ENCODE measurements at regions not wholly inside any gene's neighbourhood (a gene's known extent, or its start where the extent isn't known, plus 50 kb on each side); places are given as distances from the start of the nearest gene placed in this dataset.

- TF ChIP-seq NFE2L2 (conservative IDR thresholded peaks at IDR 0.05; ENCODE audit: low read length) (no peak), BHLHE40 (IDR thresholded peaks at IDR 0.05; ENCODE audit: low read depth, low read length) (no peak), FOSB (CRISPR knock-in tag; IDR thresholded peaks at IDR 0.05) (no peak), TP53 (CRISPR knock-in tag; IDR thresholded peaks at IDR 0.05) (0 out of 2 replicates have a peak, but pooled peaks have one; percentile 80), SMC3 (IDR thresholded peaks at IDR 0.05) (no peak), SREBF2 (IDR thresholded peaks at IDR 0.05) (no peak), EHMT2 (IDR thresholded peaks at IDR 0.05; ENCODE audit: low read depth) (peak; percentile 71; the same call in 1 of the 2 replicates), CHD2 (IDR thresholded peaks at IDR 0.05; ENCODE audit: low read length, partially characterized antibody) (no peak), JUN (IDR thresholded peaks at IDR 0.05) (no peak), ESRRA (IDR thresholded peaks at IDR 0.05; ENCODE audit: borderline replicate concordance, low read length) (no peak), KDM1A (IDR thresholded peaks at IDR 0.05; ENCODE audit: low read depth) (no peak), HEYL (CRISPR knock-in tag; IDR thresholded peaks at IDR 0.05) (no peak), RFX5 (IDR thresholded peaks at IDR 0.05) (no peak)
- TF ChIP-seq, protein P1, sequence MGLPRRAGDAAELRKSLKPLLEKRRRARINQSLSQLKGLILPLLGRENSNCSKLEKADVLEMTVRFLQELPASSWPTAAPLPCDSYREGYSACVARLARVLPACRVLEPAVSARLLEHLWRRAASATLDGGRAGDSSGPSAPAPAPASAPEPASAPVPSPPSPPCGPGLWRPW (IDR thresholded peaks at IDR 0.05): no peak
- TF ChIP-seq, protein P2, sequence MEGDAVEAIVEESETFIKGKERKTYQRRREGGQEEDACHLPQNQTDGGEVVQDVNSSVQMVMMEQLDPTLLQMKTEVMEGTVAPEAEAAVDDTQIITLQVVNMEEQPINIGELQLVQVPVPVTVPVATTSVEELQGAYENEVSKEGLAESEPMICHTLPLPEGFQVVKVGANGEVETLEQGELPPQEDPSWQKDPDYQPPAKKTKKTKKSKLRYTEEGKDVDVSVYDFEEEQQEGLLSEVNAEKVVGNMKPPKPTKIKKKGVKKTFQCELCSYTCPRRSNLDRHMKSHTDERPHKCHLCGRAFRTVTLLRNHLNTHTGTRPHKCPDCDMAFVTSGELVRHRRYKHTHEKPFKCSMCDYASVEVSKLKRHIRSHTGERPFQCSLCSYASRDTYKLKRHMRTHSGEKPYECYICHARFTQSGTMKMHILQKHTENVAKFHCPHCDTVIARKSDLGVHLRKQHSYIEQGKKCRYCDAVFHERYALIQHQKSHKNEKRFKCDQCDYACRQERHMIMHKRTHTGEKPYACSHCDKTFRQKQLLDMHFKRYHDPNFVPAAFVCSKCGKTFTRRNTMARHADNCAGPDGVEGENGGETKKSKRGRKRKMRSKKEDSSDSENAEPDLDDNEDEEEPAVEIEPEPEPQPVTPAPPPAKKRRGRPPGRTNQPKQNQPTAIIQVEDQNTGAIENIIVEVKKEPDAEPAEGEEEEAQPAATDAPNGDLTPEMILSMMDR (IDR thresholded peaks at IDR 0.05): no peak
- TF ChIP-seq, protein P3, sequence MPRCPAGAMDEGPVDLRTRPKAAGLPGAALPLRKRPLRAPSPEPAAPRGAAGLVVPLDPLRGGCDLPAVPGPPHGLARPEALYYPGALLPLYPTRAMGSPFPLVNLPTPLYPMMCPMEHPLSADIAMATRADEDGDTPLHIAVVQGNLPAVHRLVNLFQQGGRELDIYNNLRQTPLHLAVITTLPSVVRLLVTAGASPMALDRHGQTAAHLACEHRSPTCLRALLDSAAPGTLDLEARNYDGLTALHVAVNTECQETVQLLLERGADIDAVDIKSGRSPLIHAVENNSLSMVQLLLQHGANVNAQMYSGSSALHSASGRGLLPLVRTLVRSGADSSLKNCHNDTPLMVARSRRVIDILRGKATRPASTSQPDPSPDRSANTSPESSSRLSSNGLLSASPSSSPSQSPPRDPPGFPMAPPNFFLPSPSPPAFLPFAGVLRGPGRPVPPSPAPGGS (IDR thresholded peaks at IDR 0.05): no peak
Observed at GRCh38 chr17:77087650-77088454, 52.9 kb upstream of the SEC14L1 start (continued).

DNA sequence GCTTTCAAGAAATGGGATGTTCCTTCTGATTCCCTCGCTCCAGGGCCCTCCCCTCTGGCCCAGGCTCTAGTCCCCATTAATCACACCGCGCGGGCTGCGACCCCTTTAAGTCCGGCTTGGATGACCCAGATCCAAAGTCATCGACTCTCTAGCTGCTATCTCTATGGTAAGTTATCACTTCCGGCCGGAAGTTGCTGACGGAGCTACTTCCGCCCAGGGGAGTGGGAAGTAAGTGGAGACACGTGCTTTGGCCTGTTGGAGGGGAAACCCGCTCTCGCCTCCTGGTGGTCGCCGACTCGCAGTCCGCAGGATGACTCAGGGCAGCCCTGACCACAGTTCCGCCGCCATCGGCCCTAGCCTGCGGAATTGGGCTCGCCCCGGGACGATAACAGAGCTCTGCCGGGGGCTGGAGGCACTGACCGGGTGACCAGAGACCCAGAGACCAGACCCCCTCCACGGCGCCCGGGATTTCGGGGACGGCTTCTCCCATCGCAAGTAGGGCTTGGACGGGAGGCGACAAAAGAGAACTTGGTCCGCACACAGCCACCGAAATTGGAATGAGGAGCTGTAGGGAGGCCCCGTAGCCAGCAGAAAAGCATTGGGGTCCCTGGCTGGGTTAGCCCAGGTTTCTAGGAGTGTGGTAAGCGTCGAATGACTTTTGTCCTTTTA lies 52.2 kb upstream of the SEC14L1 start:
- Histone ChIP-seq H3K4me2 (peak overlapping the region; percentile 73), H3K27ac (peak overlapping the region; percentile 96 to 100), H3K4me3 (peak overlapping the region; percentile 99), H3K4me1 (peaks cover 28% of the 10 kb centered on the region), H3K9me3 (no peaks in the 10 kb centered on the region)
- ATAC-seq: peak; percentile 91 to 96
- peak; percentile 99 for DNase-seq (ENCODE audit: low read depth in 1 of 2, low spot score in 1 of 2)
- no peak for FAIRE-seq
- ChIA-PET POLR2A (interaction anchor here (0.5 to 1.8 kb wide), 18 partner anchors 9 to 870 kb away, joined by 3 to 18 read pairs (median 4); partner anchors contain the start of genes SEC14L1 and TNRC6C), CTCF (interaction anchor here (0.6 to 6.8 kb wide), 62 partner anchors 9 to 565 kb away, joined by 3 to 121 read pairs (median 5); partner anchors contain the start of genes MGAT5B and SEC14L1)
- under 1% methylated on average over 31 of the region's 40 CpGs for WGBS (ENCODE audit: missing lambda C conversion rate)
- TF ChIP-seq RAD21 (conservative IDR thresholded peaks at IDR 0.05 in 1 of 2, IDR thresholded peaks at IDR 0.05 in 1 of 2) (peak; percentile 46 to 67), JUN (IDR thresholded peaks at IDR 0.05) (peak; percentile 78 to 95; a peak in 4 of 5 replicates), CHD2 (IDR thresholded peaks at IDR 0.05; ENCODE audit: low read length, partially characterized antibody) (peak; percentile 38), ZSCAN20 (CRISPR knock-in tag; IDR thresholded peaks at IDR 0.05) (no peak), MYC (IDR thresholded peaks at IDR 0.05; ENCODE audit: borderline replicate concordance, low read length) (peak; percentile 100), MAX (IDR thresholded peaks at IDR 0.05) (peak; percentile 100), MAZ (IDR thresholded peaks at IDR 0.05; ENCODE audit: borderline replicate concordance, low read depth, low read length) (0 out of 2 replicates have a peak, but pooled peaks have one; percentile 22), HDAC2 (IDR thresholded peaks at IDR 0.05) (no peak), FOSL2 (IDR thresholded peaks at IDR 0.05) (0 out of 2 replicates have a peak, but pooled peaks have one; percentile 24), FOSL2 (CRISPR knock-in tag; IDR thresholded peaks at IDR 0.05) (peak; percentile 97), CHD4 (IDR thresholded peaks at IDR 0.05; ENCODE audit: borderline replicate concordance) (no peak), ELK1 (IDR thresholded peaks at IDR 0.05; ENCODE audit: low read depth, low read length) (peak; percentile 90), HOXA7 (CRISPR knock-in tag; IDR thresholded peaks at IDR 0.05) (no peak), FOXS1 (CRISPR knock-in tag; IDR thresholded peaks at IDR 0.05) (no peak), TP53 (CRISPR knock-in tag; IDR thresholded peaks at IDR 0.05) (no peak), POLR2A (IDR thresholded peaks at IDR 0.05; ENCODE audit: low read length) (peak; percentile 88), SMC3 (IDR thresholded peaks at IDR 0.05) (peak; percentile 73)
- TF ChIP-seq, protein P2 (IDR thresholded peaks at IDR 0.05): peak; percentile 73
- TF ChIP-seq, protein P4, sequence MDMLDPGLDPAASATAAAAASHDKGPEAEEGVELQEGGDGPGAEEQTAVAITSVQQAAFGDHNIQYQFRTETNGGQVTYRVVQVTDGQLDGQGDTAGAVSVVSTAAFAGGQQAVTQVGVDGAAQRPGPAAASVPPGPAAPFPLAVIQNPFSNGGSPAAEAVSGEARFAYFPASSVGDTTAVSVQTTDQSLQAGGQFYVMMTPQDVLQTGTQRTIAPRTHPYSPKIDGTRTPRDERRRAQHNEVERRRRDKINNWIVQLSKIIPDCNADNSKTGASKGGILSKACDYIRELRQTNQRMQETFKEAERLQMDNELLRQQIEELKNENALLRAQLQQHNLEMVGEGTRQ (IDR thresholded peaks at IDR 0.05): peak; percentile 76

All from A549 (cell line).